ENCODE measurements at regions not wholly inside any gene's neighbourhood (a gene's known extent, or its start where the extent isn't known, plus 50 kb on each side); places are given as distances from the start of the nearest gene placed in this dataset.
A peak's percentile ranks its signal among the peaks of the same experiment; 100 is the strongest.
"Not testable (repeated sequence)": the region's sequence is repeated elsewhere in the genome, so short reads cannot be mapped to it uniquely, and the experiment has no call there.

- not testable (repeated sequence) for DNase-seq
Measured at GRCh38 chr10:53155674-53156073, 383.1 kb upstream of the MBL2 start.

- no peak for DNase-seq
Measured at GRCh38 chr10:53153831-53154230, 381.2 kb upstream of the MBL2 start.

GRCh38 chr10:53140506-53140905 is 367.9 kb upstream of the MBL2 start:
- no peak for DNase-seq

- no peak for DNase-seq
Measured at GRCh38 chr10:53135897-53136253, 363.3 kb upstream of the MBL2 start.

GRCh38 chr10:53135213-53135896 is 362.8 kb upstream of the MBL2 start:
- DNase-seq, result no peak

- DNase-seq, result no peak
Measured at GRCh38 chr10:53134050-53134449, 361.5 kb upstream of the MBL2 start.

GRCh38 chr10:53130337-53130736 is 357.8 kb upstream of the MBL2 start:
- DNase-seq, result no peak

- no peak for DNase-seq
Measured at GRCh38 chr10:53127686-53128085, 355.1 kb upstream of the MBL2 start.

- no peak for DNase-seq
Measured at GRCh38 chr10:53123311-53123710, 350.7 kb upstream of the MBL2 start.

GRCh38 chr10:53122281-53122680 is 349.7 kb upstream of the MBL2 start:
- no peak for DNase-seq

GRCh38 chr10:53115660-53116059 is 343.1 kb upstream of the MBL2 start:
- DNase-seq, result no peak

GRCh38 chr10:53111529-53111928 is 338.9 kb upstream of the MBL2 start:
- DNase-seq, result peak in 1 of 5 experiments; percentile 66

GRCh38 chr10:53109320-53109719 is 336.7 kb upstream of the MBL2 start:
- DNase-seq, result no peak

GRCh38 chr10:53108317-53108934 is 335.8 kb upstream of the MBL2 start:
- DNase-seq, result no peak

- no peak for DNase-seq
Measured at GRCh38 chr10:53107711-53108110, 335.1 kb upstream of the MBL2 start.

- DNase-seq, result no peak
Measured at GRCh38 chr10:53102424-53102823, 329.8 kb upstream of the MBL2 start.

GRCh38 chr10:53093878-53094277 is 321.3 kb upstream of the MBL2 start:
- no peak for DNase-seq

- DNase-seq, result no peak
Measured at GRCh38 chr10:53091574-53091973, 319.0 kb upstream of the MBL2 start.

GRCh38 chr10:53088961-53089360 is 316.4 kb upstream of the MBL2 start:
- DNase-seq, result no peak

- no peak for DNase-seq
Measured at GRCh38 chr10:53079283-53079682, 306.7 kb upstream of the MBL2 start.

GRCh38 chr10:53076948-53077347 is 304.4 kb upstream of the MBL2 start:
- DNase-seq, result no peak

- DNase-seq, result no peak
Measured at GRCh38 chr10:53075469-53075868, 302.9 kb upstream of the MBL2 start.

- no peak for DNase-seq
Measured at GRCh38 chr10:53072144-53072543, 299.6 kb upstream of the MBL2 start.

- DNase-seq, result no peak
Measured at GRCh38 chr10:53071505-53072125, 299.0 kb upstream of the MBL2 start.

All from T-helper 2 cell (primary cell).